ENCODE measurements at regions not wholly inside any gene's neighbourhood (a gene's known extent, or its start where the extent isn't known, plus 50 kb on each side); places are given as distances from the start of the nearest gene placed in this dataset.
"Not testable (repeated sequence)": the region's sequence is repeated elsewhere in the genome, so short reads cannot be mapped to it uniquely, and the experiment has no call there.

- H3K4me3 ChIP-seq (ENCODE audit: low read depth in 1 of 3, low read length in 3 of 3); H3K4me1 ChIP-seq (ENCODE audit: control insufficient read depth in 3 of 3, insufficient read depth in 2 of 3, low read depth in 1 of 3, low read length in 2 of 3); H3K27ac ChIP-seq (ENCODE audit: low read depth in 1 of 3, low read length in 2 of 3); H3K9me3 ChIP-seq (ENCODE audit: control insufficient read depth in 2 of 2, insufficient read depth in 1 of 2, low read depth in 1 of 2, low read length in 1 of 2); H3K27me3 ChIP-seq (ENCODE audit: control insufficient read depth in 3 of 3, insufficient read depth in 3 of 3, low read length in 3 of 3); DNase-seq; H3K36me3 ChIP-seq (ENCODE audit: control insufficient read depth in 3 of 3, insufficient read depth in 2 of 3, low read depth in 1 of 3, low read length in 3 of 3); FAIRE-seq: not testable (repeated sequence)
- 25 to 63% (median 49%) methylated on average over 1 of the region's 1 CpG for WGBS, 3 donors
Measured at GRCh38 chr15:20142410-20142809, 399.2 kb downstream of the GOLGA6L6 start.

GRCh38 chr15:20124668-20125067, 416.9 kb downstream of the GOLGA6L6 start:
- not testable (repeated sequence) for H3K27ac ChIP-seq (ENCODE audit: low read depth in 1 of 3, low read length in 2 of 3); H3K4me3 ChIP-seq (ENCODE audit: low read depth in 1 of 3, low read length in 3 of 3); DNase-seq; H3K36me3 ChIP-seq (ENCODE audit: control insufficient read depth in 3 of 3, insufficient read depth in 2 of 3, low read depth in 1 of 3, low read length in 3 of 3); H3K4me1 ChIP-seq (ENCODE audit: control insufficient read depth in 3 of 3, insufficient read depth in 2 of 3, low read depth in 1 of 3, low read length in 2 of 3); H3K27me3 ChIP-seq (ENCODE audit: control insufficient read depth in 3 of 3, insufficient read depth in 3 of 3, low read length in 3 of 3); H3K9me3 ChIP-seq (ENCODE audit: control insufficient read depth in 2 of 2, insufficient read depth in 1 of 2, low read depth in 1 of 2, low read length in 1 of 2); FAIRE-seq
- WGBS, 3 donors, result 43 to 68% (median 48%) methylated on average over 2 to 3 of the region's 4 CpGs

- no peak overlapping the region for H3K4me3 ChIP-seq (ENCODE audit: low read depth in 1 of 3, low read length in 3 of 3)
- DNase-seq (no peak), FAIRE-seq (no peak)
- no peaks in the 10 kb centered on the region for H3K36me3 ChIP-seq (ENCODE audit: control insufficient read depth in 3 of 3, insufficient read depth in 2 of 3, low read depth in 1 of 3, low read length in 3 of 3)
- H3K9me3 ChIP-seq (ENCODE audit: control insufficient read depth in 2 of 2, insufficient read depth in 1 of 2, low read depth in 1 of 2, low read length in 1 of 2), result peaks cover 3 to 5% of the 10 kb centered on the region in 2 donors
- H3K27ac ChIP-seq (ENCODE audit: low read depth in 1 of 3, low read length in 2 of 3), result no peak overlapping the region
- WGBS, 3 donors, result 56 to 76% (median 59%) methylated on average over 2 of the region's 2 CpGs
- H3K27me3 ChIP-seq (ENCODE audit: control insufficient read depth in 3 of 3, insufficient read depth in 3 of 3, low read length in 3 of 3), result no peaks in the 10 kb centered on the region
- no peaks in the 10 kb centered on the region for H3K4me1 ChIP-seq (ENCODE audit: control insufficient read depth in 3 of 3, insufficient read depth in 2 of 3, low read depth in 1 of 3, low read length in 2 of 3)
Measured at GRCh38 chr15:20106026-20106425, 435.6 kb downstream of the GOLGA6L6 start.

GRCh38 chr15:20105011-20105990, 436.3 kb downstream of the GOLGA6L6 start:
- not testable (repeated sequence) for H3K36me3 ChIP-seq (ENCODE audit: control insufficient read depth in 3 of 3, insufficient read depth in 2 of 3, low read depth in 1 of 3, low read length in 3 of 3); FAIRE-seq; DNase-seq; H3K4me3 ChIP-seq (ENCODE audit: low read depth in 1 of 3, low read length in 3 of 3); H3K9me3 ChIP-seq (ENCODE audit: control insufficient read depth in 2 of 2, insufficient read depth in 1 of 2, low read depth in 1 of 2, low read length in 1 of 2); H3K4me1 ChIP-seq (ENCODE audit: control insufficient read depth in 3 of 3, insufficient read depth in 2 of 3, low read depth in 1 of 3, low read length in 2 of 3); H3K27ac ChIP-seq (ENCODE audit: low read depth in 1 of 3, low read length in 2 of 3); H3K27me3 ChIP-seq (ENCODE audit: control insufficient read depth in 3 of 3, insufficient read depth in 3 of 3, low read length in 3 of 3)
- 61 to 91% (median 88%) methylated on average over 2 of the region's 3 CpGs for WGBS, 3 donors

GRCh38 chr15:20104551-20104950, 437.0 kb downstream of the GOLGA6L6 start:
- not testable (repeated sequence) for H3K4me1 ChIP-seq (ENCODE audit: control insufficient read depth in 3 of 3, insufficient read depth in 2 of 3, low read depth in 1 of 3, low read length in 2 of 3); DNase-seq; H3K27ac ChIP-seq (ENCODE audit: low read depth in 1 of 3, low read length in 2 of 3); H3K9me3 ChIP-seq (ENCODE audit: control insufficient read depth in 2 of 2, insufficient read depth in 1 of 2, low read depth in 1 of 2, low read length in 1 of 2); H3K36me3 ChIP-seq (ENCODE audit: control insufficient read depth in 3 of 3, insufficient read depth in 2 of 3, low read depth in 1 of 3, low read length in 3 of 3); H3K27me3 ChIP-seq (ENCODE audit: control insufficient read depth in 3 of 3, insufficient read depth in 3 of 3, low read length in 3 of 3); FAIRE-seq; H3K4me3 ChIP-seq (ENCODE audit: low read depth in 1 of 3, low read length in 3 of 3)
- WGBS, 3 donors, result 74 to 80% (median 76%) methylated on average over 4 to 5 of the region's 6 CpGs

- H3K27ac ChIP-seq (ENCODE audit: low read depth in 1 of 3, low read length in 2 of 3); H3K36me3 ChIP-seq (ENCODE audit: control insufficient read depth in 3 of 3, insufficient read depth in 2 of 3, low read depth in 1 of 3, low read length in 3 of 3); H3K27me3 ChIP-seq (ENCODE audit: control insufficient read depth in 3 of 3, insufficient read depth in 3 of 3, low read length in 3 of 3); H3K4me1 ChIP-seq (ENCODE audit: control insufficient read depth in 3 of 3, insufficient read depth in 2 of 3, low read depth in 1 of 3, low read length in 2 of 3); H3K9me3 ChIP-seq (ENCODE audit: control insufficient read depth in 2 of 2, insufficient read depth in 1 of 2, low read depth in 1 of 2, low read length in 1 of 2); DNase-seq; H3K4me3 ChIP-seq (ENCODE audit: low read depth in 1 of 3, low read length in 3 of 3): not testable (repeated sequence)
- 79 to 86% (median 81%) methylated on average over 4 to 5 of the region's 5 CpGs for WGBS, 3 donors
- FAIRE-seq, result peak; percentile 30
Measured at GRCh38 chr15:20102862-20103261, 438.7 kb downstream of the GOLGA6L6 start.

- H3K4me1 ChIP-seq (ENCODE audit: control insufficient read depth in 3 of 3, insufficient read depth in 2 of 3, low read depth in 1 of 3, low read length in 2 of 3); H3K27me3 ChIP-seq (ENCODE audit: control insufficient read depth in 3 of 3, insufficient read depth in 3 of 3, low read length in 3 of 3); H3K4me3 ChIP-seq (ENCODE audit: low read depth in 1 of 3, low read length in 3 of 3); H3K9me3 ChIP-seq (ENCODE audit: control insufficient read depth in 2 of 2, insufficient read depth in 1 of 2, low read depth in 1 of 2, low read length in 1 of 2); H3K27ac ChIP-seq (ENCODE audit: low read depth in 1 of 3, low read length in 2 of 3); FAIRE-seq; DNase-seq; H3K36me3 ChIP-seq (ENCODE audit: control insufficient read depth in 3 of 3, insufficient read depth in 2 of 3, low read depth in 1 of 3, low read length in 3 of 3): not testable (repeated sequence)
- WGBS, 3 donors, result 82 to 100% methylated on average over 1 of the region's 1 CpG; no CpG with 5 or more reads in 1 of the 3 donors
Measured at GRCh38 chr15:20102209-20102608, 439.4 kb downstream of the GOLGA6L6 start.

- H3K4me3 ChIP-seq (ENCODE audit: low read depth in 1 of 3, low read length in 3 of 3); H3K9me3 ChIP-seq (ENCODE audit: control insufficient read depth in 2 of 2, insufficient read depth in 1 of 2, low read depth in 1 of 2, low read length in 1 of 2); H3K27ac ChIP-seq (ENCODE audit: low read depth in 1 of 3, low read length in 2 of 3); DNase-seq; H3K4me1 ChIP-seq (ENCODE audit: control insufficient read depth in 3 of 3, insufficient read depth in 2 of 3, low read depth in 1 of 3, low read length in 2 of 3); H3K27me3 ChIP-seq (ENCODE audit: control insufficient read depth in 3 of 3, insufficient read depth in 3 of 3, low read length in 3 of 3); FAIRE-seq; H3K36me3 ChIP-seq (ENCODE audit: control insufficient read depth in 3 of 3, insufficient read depth in 2 of 3, low read depth in 1 of 3, low read length in 3 of 3): not testable (repeated sequence)
- no CpG with 5 or more reads among the region's 3 CpGs for WGBS, 3 donors
Measured at GRCh38 chr15:20101281-20101680, 440.3 kb downstream of the GOLGA6L6 start.

All from small intestine (tissue), 7 donors.